Neural cell (in vitro differentiated cells): ENCODE measurements at regions not wholly inside any gene's neighbourhood (a gene's known extent, or its start where the extent isn't known, plus 50 kb on each side); places are given as distances from the start of the nearest gene placed in this dataset.

ENCODE experiments used
- H2AFZ ChIP-seq: fragments of 200-600, 300-800 bp; sonication (generic), shearing (Covaris generic); 2 replicates; pipeline ENCODE4 v1.6.0; 2014; ENCODE audit warnings: low read depth, mild to moderate bottlenecking, antibody characterized with exemption, low read length, moderate library complexity
- H3F3A ChIP-seq: fragments of 200-600 bp; shearing (Covaris generic); 2 replicates; pipeline ENCODE4 v1.6.1; 2016; ENCODE audit warnings: mild to moderate bottlenecking, moderate library complexity, mixed read lengths, antibody characterized with exemption, low read length; ENCODE audit not compliant: insufficient read depth, poor library complexity, severe bottlenecking
- H3K27ac ChIP-seq: fragments of 200-600, 300-800 bp; sonication (generic), shearing (Covaris generic); 2 replicates; pipeline ENCODE4 v1.5.1; 2014; ENCODE audit warnings: mild to moderate bottlenecking, low read length, moderate library complexity
- H3K27me3 ChIP-seq: fragments of 300-800, 200-600 bp; sonication (generic), shearing (Covaris generic); 2 replicates; pipeline ENCODE4 v1.6.0; 2014; ENCODE audit warnings: mild to moderate bottlenecking, low read depth, low read length, moderate library complexity; ENCODE audit not compliant: insufficient read depth
- H3K36me3 ChIP-seq: fragments of 300-800, 200-600 bp; sonication (generic), shearing (Covaris generic); 2 replicates; pipeline ENCODE4 v1.5.1; 2014; ENCODE audit warnings: mild to moderate bottlenecking, antibody characterized with exemption, low read length, moderate library complexity; ENCODE audit not compliant: insufficient read depth
- H3K4me2 ChIP-seq: fragments of 300-800, 200-600 bp; sonication (generic), shearing (Covaris generic); 2 replicates; pipeline ENCODE4 v1.6.0; 2014; ENCODE audit warnings: mild to moderate bottlenecking, low read length
- H3K4me3 ChIP-seq: fragments of 300-800, 200-600 bp; sonication (generic), shearing (Covaris generic); 2 replicates; pipeline ENCODE4 v1.5.1; 2014; ENCODE audit warnings: mild to moderate bottlenecking, low read length, moderate library complexity
- H3K79me2 ChIP-seq: fragments of 200-600 bp; shearing (Covaris generic); replicated peaks from 2 replicates; pipeline ENCODE4 v1.6.0; 2014; ENCODE audit warnings: mild to moderate bottlenecking, low read length, moderate library complexity; ENCODE audit not compliant: insufficient read depth
- H3K9ac ChIP-seq: fragments of 300-800, 200-600 bp; sonication (generic), shearing (Covaris generic); 2 replicates; pipeline ENCODE4 v1.6.1; 2016; ENCODE audit warnings: mild to moderate bottlenecking, low read length, mixed read lengths
- H3K9me2 ChIP-seq: fragments of 200-600 bp; shearing (Covaris generic); 2 replicates; pipeline ENCODE4 v1.6.1; 2016; ENCODE audit warnings: mild to moderate bottlenecking, low read length, mixed read lengths; ENCODE audit not compliant: insufficient read depth
- H3K9me3 ChIP-seq: fragments of 200-600, 300-800 bp; sonication (generic), shearing (Covaris generic); 2 replicates; pipeline ENCODE4 v1.6.1; 2016; ENCODE audit warnings: mild to moderate bottlenecking, mixed run types, low read length, moderate library complexity, mixed read lengths
- H4K20me1 ChIP-seq: fragments of 200-600 bp; shearing (Covaris generic); 2 replicates; pipeline ENCODE4 v1.6.1; 2016; ENCODE audit warnings: mild to moderate bottlenecking, mixed run types; ENCODE audit not compliant: insufficient read depth
- CTCF ChIP-seq: fragments of 450-650 bp; IDR thresholded peaks from 2 replicates; pipeline ENCODE4 v1.5.1; 2014; ENCODE audit warnings: antibody characterized with exemption, mild to moderate bottlenecking, moderate library complexity; ENCODE audit not compliant: poor library complexity, severe bottlenecking
- EP300 ChIP-seq: fragments of 450-650 bp; conservative IDR thresholded peaks from 2 replicates; pipeline ENCODE4 v1.6.1; 2014; ENCODE audit warnings: antibody characterized with exemption, mild to moderate bottlenecking, moderate library complexity; ENCODE audit not compliant: poor library complexity, severe bottlenecking
- EZH2 ChIP-seq: fragments of 200-600, 300-800 bp; shearing (Covaris generic), sonication (generic); IDR thresholded peaks from 2 replicates; pipeline ENCODE4 v1.6.1; 2014; ENCODE audit warnings: antibody characterized with exemption, low read length, borderline replicate concordance, mild to moderate bottlenecking; ENCODE audit not compliant: insufficient read depth, poor library complexity, severe bottlenecking
- MXI1 ChIP-seq: fragments of 450-650 bp; conservative IDR thresholded peaks from 2 replicates; pipeline ENCODE4 v1.6.1; 2014; ENCODE audit warnings: antibody characterized with exemption, mild to moderate bottlenecking; ENCODE audit not compliant: poor library complexity, severe bottlenecking
- POLR2AphosphoS5 ChIP-seq: IDR thresholded peaks from 2 replicates; pipeline ENCODE4 v1.6.1; 2012
- RAD21 ChIP-seq: fragments of 450-650 bp; conservative IDR thresholded peaks from 2 replicates; pipeline ENCODE4 v1.6.1; 2014; ENCODE audit warnings: antibody characterized with exemption, mild to moderate bottlenecking, moderate library complexity
- SMC3 ChIP-seq: fragments of 450-650 bp; conservative IDR thresholded peaks from 2 replicates; pipeline ENCODE4 v1.6.1; 2014; ENCODE audit warnings: antibody characterized with exemption, mild to moderate bottlenecking, moderate library complexity; ENCODE audit not compliant: poor library complexity
- TAF1 ChIP-seq: IDR thresholded peaks from 2 replicates; pipeline ENCODE4 v1.6.1; 2012; ENCODE audit warnings: low read depth
- TF ChIP-seq, protein P1 (sequence below): IDR thresholded peaks from 2 replicates; pipeline ENCODE4 v1.6.1; 2012; ENCODE audit warnings: borderline replicate concordance

DNA sequence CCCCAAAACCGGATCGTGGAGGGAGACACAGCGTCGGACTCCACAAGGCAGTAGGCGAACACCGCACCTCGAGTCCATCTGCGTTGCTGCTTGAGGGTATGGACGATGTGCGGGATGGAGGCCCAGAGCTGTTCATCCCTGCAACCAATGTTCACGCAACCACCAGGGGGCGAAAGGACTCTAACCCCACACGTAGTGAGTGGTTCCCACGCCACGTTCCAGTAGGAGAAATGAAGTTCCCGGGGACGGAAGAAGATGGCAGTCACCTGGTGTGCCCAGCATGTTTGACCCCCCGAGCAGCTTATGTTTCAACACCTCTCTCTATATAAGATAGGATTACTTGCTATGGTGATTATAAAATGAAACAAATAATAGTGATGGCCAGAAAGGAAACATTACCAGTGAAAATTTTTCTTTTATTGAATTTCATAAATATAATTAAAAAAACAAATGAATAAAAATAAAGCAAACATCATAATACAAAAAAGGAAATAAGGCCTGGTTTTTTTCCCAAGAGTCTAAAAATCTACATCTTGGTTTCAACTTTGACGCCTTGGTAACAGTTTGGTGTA is 184.3 kb downstream of the SH3BP4 start:
- H3K9ac ChIP-seq, result no peak overlapping the region
- no peaks in the 10 kb centered on the region for H3F3A ChIP-seq
- H3K4me3 ChIP-seq, result no peak overlapping the region
- no peaks in the 10 kb centered on the region for H3K9me2 ChIP-seq
- H3K27me3 ChIP-seq, result no peaks in the 10 kb centered on the region
- H3K79me2 ChIP-seq, result no peaks in the 10 kb centered on the region
- TF ChIP-seq CTCF (peak; percentile 56), TAF1 (no peak), RAD21 (peak; percentile 61), MXI1 (no peak), SMC3 (peak; percentile 74)
- H3K4me2 ChIP-seq, result no peak overlapping the region
- H4K20me1 ChIP-seq, result no peaks in the 10 kb centered on the region
- no peaks in the 10 kb centered on the region for H3K36me3 ChIP-seq
- H3K9me3 ChIP-seq, result no peaks in the 10 kb centered on the region
- no peak overlapping the region for H2AFZ ChIP-seq
- H3K27ac ChIP-seq, result no peak overlapping the region

- Histone ChIP-seq H3K79me2 (no peaks in the 10 kb centered on the region), H3K9me2 (no peaks in the 10 kb centered on the region), H3K36me3 (no peaks in the 10 kb centered on the region), H3K9me3 (no peaks in the 10 kb centered on the region), H4K20me1 (no peaks in the 10 kb centered on the region), H3K9ac (no peak overlapping the region), H3K4me3 (no peak overlapping the region), H3K27ac (no peak overlapping the region), H3K4me2 (no peak overlapping the region), H2AFZ (no peak overlapping the region), H3K27me3 (no peaks in the 10 kb centered on the region), H3F3A (no peaks in the 10 kb centered on the region)
- TF ChIP-seq EZH2 (no peak), EP300 (no peak), TAF1 (no peak), SMC3 (no peak), RAD21 (no peak), CTCF (no peak), POLR2AphosphoS5 (no peak), MXI1 (no peak)
- TF ChIP-seq, protein P1, sequence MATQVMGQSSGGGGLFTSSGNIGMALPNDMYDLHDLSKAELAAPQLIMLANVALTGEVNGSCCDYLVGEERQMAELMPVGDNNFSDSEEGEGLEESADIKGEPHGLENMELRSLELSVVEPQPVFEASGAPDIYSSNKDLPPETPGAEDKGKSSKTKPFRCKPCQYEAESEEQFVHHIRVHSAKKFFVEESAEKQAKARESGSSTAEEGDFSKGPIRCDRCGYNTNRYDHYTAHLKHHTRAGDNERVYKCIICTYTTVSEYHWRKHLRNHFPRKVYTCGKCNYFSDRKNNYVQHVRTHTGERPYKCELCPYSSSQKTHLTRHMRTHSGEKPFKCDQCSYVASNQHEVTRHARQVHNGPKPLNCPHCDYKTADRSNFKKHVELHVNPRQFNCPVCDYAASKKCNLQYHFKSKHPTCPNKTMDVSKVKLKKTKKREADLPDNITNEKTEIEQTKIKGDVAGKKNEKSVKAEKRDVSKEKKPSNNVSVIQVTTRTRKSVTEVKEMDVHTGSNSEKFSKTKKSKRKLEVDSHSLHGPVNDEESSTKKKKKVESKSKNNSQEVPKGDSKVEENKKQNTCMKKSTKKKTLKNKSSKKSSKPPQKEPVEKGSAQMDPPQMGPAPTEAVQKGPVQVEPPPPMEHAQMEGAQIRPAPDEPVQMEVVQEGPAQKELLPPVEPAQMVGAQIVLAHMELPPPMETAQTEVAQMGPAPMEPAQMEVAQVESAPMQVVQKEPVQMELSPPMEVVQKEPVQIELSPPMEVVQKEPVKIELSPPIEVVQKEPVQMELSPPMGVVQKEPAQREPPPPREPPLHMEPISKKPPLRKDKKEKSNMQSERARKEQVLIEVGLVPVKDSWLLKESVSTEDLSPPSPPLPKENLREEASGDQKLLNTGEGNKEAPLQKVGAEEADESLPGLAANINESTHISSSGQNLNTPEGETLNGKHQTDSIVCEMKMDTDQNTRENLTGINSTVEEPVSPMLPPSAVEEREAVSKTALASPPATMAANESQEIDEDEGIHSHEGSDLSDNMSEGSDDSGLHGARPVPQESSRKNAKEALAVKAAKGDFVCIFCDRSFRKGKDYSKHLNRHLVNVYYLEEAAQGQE, result no peak
Observed at GRCh38 chr2:235138339-235138738, 186.5 kb downstream of the SH3BP4 start.
